Prostate gland (tissue), 2 donors: ENCODE measurements at regions not wholly inside any gene's neighbourhood (a gene's known extent, or its start where the extent isn't known, plus 50 kb on each side); places are given as distances from the start of the nearest gene placed in this dataset.

Experiments used
- CTCF ChIP-seq, 4 experiments: fragments of 200-600 bp in 2 of 4; fragments of 450-650 bp in 2 of 4; sonication (generic) in 2 of 4; IDR thresholded peaks; 1 replicate in 3 of 4; 2 replicates in 1 of 4; pipeline ENCODE4 v1.5.1; 2016 to 2019; ENCODE audit warnings: antibody characterized with exemption in 4 of 4, mild to moderate bottlenecking in 2 of 4, moderate library complexity in 2 of 4
- POLR2AphosphoS5 ChIP-seq: sonication (generic); formaldehyde crosslinking; IDR thresholded peaks from one replicate; pipeline ENCODE4 v1.6.1; 2017; ENCODE audit warnings: antibody characterized with exemption

GRCh38 chr19:28446511-28446910 lies 766.4 kb downstream of the UQCRFS1 start:
- TF ChIP-seq CTCF (IDR thresholded peaks at IDR 0.05) (no peak), POLR2AphosphoS5 (no peak)
